Tibial nerve (tissue), 4 donors: ENCODE measurements at regions not wholly inside any gene's neighbourhood (a gene's known extent, or its start where the extent isn't known, plus 50 kb on each side); places are given as distances from the start of the nearest gene placed in this dataset.

ENCODE experiments used
- CTCF ChIP-seq, 5 experiments: fragments of 200-600 bp in 3 of 5; fragments of 450-650 bp in 2 of 5; sonication (generic) in 3 of 5; IDR thresholded peaks; one replicate each; pipeline ENCODE4 v1.5.1; 2016 to 2019; ENCODE audit warnings: antibody characterized with exemption in 5 of 5, mild to moderate bottlenecking in 3 of 5, moderate library complexity in 2 of 5
- EP300 ChIP-seq, 2 donors: sonication (generic); formaldehyde crosslinking; IDR thresholded peaks; one replicate each; pipeline ENCODE4 v1.6.1; 2017; ENCODE audit warnings: antibody characterized with exemption in 2 of 2, mild to moderate bottlenecking in 1 of 2
- POLR2A ChIP-seq, 2 donors: fragments of 450-650 bp; IDR thresholded peaks; one replicate each; pipeline ENCODE4 v1.6.1; 2017; ENCODE audit warnings: antibody characterized with exemption in 2 of 2, mild to moderate bottlenecking in 2 of 2, moderate library complexity in 2 of 2

DNA sequence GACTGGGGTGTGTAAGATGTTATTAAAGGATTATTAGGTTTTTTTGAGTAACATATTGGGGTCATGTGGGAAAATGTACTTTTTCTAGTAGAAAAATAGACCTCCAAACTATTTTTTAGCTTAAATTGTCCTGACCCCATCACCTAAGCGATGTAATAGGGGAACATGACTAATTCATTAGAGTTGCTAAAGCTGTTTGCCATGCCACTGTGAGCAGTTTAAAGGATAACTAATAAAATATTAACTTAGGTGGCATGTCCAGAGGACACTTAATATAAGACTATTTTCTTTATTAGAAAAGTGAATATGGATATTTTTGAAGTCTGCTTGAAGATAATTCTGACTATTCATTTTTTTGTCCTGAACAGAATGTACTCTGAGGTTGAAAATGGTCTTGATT is 545.9 kb upstream of the BTBD3 start:
- TF ChIP-seq EP300 (IDR thresholded peaks at IDR 0.05) (no peak), CTCF (IDR thresholded peaks at IDR 0.05) (no peak), POLR2A (IDR thresholded peaks at IDR 0.05) (no peak)
